ENCODE measurements at regions not wholly inside any gene's neighbourhood (a gene's known extent, or its start where the extent isn't known, plus 50 kb on each side); places are given as distances from the start of the nearest gene placed in this dataset.

DNA sequence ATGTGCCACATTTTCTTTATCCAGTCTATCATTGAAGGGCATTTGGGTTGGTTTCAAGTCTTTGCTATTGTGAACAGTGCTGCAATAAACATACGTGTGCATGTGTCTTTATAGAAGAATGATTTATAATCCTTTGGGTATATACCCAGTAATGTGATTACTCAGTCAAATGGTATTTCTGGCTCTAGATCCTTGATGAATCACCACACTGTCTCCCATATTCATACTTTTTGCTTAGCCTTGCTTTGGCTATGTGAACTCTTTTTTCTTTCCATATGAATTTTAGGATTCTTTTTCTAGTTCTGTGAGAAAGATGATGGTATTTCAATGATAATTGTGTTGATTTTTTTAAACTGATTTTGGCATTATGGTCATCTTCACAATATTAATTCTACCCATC is 530.1 kb downstream of the SLC6A15 start:
- peak; percentile 49 for DNase-seq (ENCODE audit: low read depth)

- no peak for DNase-seq (ENCODE audit: low read depth)
Observed at GRCh38 chr12:84376320-84376719, 536.3 kb downstream of the SLC6A15 start.

- DNase-seq (ENCODE audit: low read depth): no peak
Observed at GRCh38 chr12:84375449-84376170, 537.0 kb downstream of the SLC6A15 start.

DNA sequence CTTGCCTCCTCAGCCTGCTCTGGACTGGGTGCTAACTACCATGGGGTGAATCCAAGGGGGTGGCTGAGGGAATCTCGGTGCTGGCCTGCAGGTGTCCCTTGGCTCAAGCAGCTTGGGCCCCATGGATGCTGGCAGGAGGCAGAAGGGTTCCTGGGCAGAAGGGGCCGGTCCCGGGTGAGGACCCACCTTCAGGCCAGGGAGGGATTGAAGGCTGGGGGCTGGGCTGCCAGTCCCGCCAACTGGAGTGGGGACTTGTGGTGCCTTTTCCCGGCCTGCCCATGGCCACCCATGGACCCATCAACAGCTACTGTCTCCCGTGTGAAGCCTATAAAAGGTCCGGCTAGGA is 550.1 kb downstream of the SLC6A15 start:
- DNase-seq (ENCODE audit: low read depth): no peak

- no peak for DNase-seq (ENCODE audit: low read depth)
Observed at GRCh38 chr12:84361651-84362551, 550.7 kb downstream of the SLC6A15 start.

GRCh38 chr12:84357314-84357713 is 555.3 kb downstream of the SLC6A15 start:
- no peak for DNase-seq (ENCODE audit: low read depth)

DNA sequence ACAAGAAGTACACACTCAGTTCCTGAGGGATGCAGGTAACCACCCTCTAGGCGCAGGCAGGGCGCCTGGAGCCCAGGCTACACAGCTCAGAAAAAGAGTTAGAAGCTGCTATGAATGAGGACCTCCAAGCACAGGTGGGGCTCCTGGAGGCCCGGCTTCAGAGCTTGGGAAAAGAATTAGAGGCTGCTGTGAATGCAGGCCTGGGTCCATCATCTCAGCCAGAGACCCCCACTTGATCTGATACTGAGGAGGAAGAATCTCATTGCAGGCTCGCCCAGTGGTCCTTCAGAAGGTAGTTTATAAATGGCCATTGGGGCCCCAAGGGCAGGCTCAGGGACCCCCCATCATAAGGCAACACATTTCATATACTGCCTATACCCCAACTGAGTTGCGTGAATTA is 556.4 kb downstream of the SLC6A15 start:
- DNase-seq (ENCODE audit: low read depth): no peak

DNA sequence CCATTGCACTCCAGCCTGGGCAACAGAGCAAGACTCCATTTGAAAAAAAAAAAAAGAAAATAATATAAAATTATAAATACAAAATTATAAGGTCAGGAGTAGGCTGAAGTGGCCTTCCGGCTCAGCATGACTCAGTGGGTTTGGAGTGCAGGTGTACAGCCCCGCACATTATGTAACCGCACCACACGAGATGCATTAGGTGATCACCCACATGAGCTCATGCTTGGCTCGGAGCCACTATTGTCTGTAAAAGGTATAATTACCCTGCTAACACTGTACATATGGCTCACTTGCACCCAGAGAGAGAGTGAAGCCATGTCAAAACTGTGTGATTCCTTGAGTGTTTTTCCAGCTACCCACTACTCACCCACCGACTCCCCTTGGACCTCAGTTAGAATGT is 557.0 kb downstream of the SLC6A15 start:
- no peak for DNase-seq (ENCODE audit: low read depth)

GRCh38 chr12:84348582-84348981 is 564.0 kb downstream of the SLC6A15 start:
- DNase-seq (ENCODE audit: low read depth): no peak

- no peak for DNase-seq (ENCODE audit: low read depth)
Observed at GRCh38 chr12:84341467-84342193, 571.0 kb downstream of the SLC6A15 start.

- DNase-seq (ENCODE audit: low read depth): no peak
Observed at GRCh38 chr12:84336231-84336630, 576.4 kb downstream of the SLC6A15 start.

- DNase-seq (ENCODE audit: low read depth): no peak
Observed at GRCh38 chr12:84329938-84330337, 582.7 kb downstream of the SLC6A15 start.

DNA sequence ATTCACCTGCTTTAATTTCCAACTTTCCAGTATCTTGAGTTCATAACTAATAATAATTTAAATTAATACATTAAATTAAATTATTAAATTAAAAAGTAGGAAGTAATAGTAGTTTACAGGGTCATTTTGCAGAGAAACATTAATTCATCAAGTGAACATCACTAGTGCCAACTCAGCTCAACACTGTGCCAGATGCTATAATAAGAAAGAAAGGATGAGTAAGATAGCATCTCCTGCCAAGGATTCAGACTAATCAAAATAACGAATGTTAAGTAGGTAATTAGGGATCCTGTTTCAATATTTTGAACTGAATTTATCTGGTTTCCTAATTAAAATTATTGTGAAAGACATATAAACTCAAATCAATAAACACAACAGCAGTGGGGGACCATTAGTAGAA is 596.7 kb downstream of the SLC6A15 start:
- DNase-seq (ENCODE audit: low read depth): no peak

- no peak for DNase-seq (ENCODE audit: low read depth)
Observed at GRCh38 chr12:84313323-84313675, 599.3 kb downstream of the SLC6A15 start.

DNA sequence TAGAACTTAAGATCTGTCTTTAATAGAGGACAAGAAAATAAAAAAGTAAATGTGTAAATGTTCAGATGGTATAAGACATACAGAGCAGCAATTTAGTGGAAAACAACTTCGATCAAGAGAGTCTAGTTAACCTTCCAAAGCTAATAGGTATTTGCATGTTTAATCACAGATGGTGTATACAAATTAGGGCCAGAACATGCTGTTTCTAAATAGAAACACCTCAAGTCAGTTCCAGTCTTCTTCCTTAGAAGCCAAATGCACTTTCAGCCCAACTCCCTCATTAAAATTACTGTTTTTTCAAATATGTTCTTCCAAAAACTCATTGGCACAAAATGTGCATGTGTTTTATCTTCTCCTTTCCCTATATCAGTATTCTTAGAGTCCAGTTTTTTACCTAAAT is 604.4 kb downstream of the SLC6A15 start:
- DNase-seq (ENCODE audit: low read depth): no peak

- no peak for DNase-seq (ENCODE audit: low read depth)
Observed at GRCh38 chr12:84305144-84305543, 607.5 kb downstream of the SLC6A15 start.

- DNase-seq (ENCODE audit: low read depth): no peak
Observed at GRCh38 chr12:84294246-84294645, 618.4 kb downstream of the SLC6A15 start.

GRCh38 chr12:84290168-84290567 is 622.4 kb downstream of the SLC6A15 start:
- no peak for DNase-seq (ENCODE audit: low read depth)

DNA sequence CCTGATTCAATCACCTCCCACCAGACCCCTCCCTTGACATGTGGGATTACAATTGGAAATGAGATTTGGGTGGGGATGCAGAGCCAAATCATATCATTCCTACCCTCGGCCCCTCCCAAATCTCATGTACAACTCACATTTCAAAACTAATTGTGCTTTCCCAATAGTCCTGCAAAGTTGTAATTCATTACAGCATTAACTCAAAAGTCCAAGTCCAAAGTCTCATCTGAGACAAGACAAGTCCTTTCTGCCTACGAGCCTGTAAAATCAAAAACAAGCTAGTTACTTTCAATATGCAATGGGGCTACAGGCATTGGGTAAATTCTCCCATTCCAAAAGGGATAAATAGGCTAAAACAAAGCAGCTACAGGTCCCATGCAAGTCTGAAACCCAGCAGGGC is 634.6 kb downstream of the SLC6A15 start:
- DNase-seq (ENCODE audit: low read depth): no peak

DNA sequence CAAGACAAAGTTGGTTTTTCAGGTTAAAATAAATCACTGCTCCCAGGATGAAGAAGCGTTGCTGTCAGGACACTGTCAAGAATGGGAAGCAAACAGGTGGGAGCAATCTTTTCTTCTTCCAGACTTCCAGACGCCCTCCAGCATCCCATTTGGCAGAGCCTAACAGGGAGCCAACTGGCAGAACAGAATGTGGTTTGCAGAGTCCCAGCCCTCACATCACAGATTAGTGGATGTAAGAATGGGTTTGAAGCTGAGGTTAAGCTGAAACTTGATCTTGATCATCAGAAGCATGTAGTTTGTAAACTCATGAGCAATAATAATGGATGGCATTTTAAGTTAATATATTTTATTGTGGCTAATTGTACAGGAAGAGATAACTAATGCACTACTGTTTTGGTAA is 636.4 kb downstream of the SLC6A15 start:
- DNase-seq (ENCODE audit: low read depth): no peak

DNA sequence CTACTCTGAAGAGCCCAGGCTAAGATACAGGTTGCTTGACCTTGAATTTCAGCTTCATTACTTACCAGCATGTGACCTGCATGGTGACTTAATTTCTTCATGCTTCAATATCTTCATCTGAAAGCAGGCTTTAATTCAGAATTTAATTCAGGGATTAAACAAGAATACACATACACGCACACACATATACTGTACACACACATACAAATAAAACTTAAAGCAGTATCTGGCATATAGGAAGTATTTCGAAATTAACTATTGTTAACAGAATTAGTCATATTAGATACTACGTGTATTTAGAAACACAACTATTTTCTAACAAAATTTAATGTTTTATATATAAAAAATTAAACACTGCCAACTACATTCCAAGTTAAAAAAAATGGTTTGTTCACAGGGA is 640.3 kb downstream of the SLC6A15 start:
- DNase-seq (ENCODE audit: low read depth): no peak

- no peak for DNase-seq (ENCODE audit: low read depth)
Observed at GRCh38 chr12:84270470-84271140, 642.0 kb downstream of the SLC6A15 start.
